HUDEP-2 (cell line): ENCODE measurements at regions not wholly inside any gene's neighbourhood (a gene's known extent, or its start where the extent isn't known, plus 50 kb on each side); places are given as distances from the start of the nearest gene placed in this dataset.
"Not testable (repeated sequence)": the region's sequence is repeated elsewhere in the genome, so short reads cannot be mapped to it uniquely, and the experiment has no call there.

Experiments
- DNase-seq, 76 experiments: peaks; one replicate each; lab custom pipeline; 2025; ENCODE audit not compliant: unreplicated experiment in 76 of 76; lab: John Stamatoyannopoulos, UW

DNA sequence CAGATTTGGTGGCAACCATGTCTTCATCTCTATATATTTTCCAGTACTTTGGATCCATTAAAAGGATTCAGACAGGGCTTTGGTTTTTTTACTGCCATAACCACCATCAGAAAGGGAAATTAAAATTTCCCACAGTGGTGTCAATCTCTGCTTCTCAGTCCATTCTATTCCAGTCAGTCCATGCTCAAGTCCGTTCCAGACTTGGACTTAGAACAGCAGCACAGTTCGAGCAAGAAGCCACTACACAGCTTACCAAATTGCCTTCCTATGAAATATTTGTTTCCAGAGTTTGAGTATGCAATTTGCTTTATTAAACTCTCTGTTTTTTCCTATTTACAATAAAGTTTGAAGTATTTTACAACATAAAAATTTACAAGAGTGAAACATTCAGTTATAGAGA lies 306.5 kb upstream of the GULP1 start:
- DNase-seq, result no peak

DNA sequence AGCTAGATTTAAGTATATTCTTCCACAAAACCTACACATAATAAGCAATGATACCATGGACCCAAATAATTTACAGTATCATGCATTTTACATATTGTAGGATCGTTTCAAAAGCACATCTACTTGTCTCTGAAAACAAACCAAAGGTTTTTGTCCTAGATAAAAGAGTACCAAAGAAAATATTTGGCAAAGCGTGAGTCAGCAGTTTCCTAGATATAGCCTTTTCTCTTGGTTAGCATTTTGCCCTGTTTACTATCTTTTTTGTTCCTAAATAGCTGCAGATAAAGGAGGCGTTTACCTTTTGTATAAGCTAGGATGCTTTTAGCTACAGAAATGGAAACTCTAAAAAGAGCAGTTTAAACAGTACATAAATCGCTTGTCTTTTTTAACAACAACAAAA lies 305.8 kb upstream of the GULP1 start:
- no peak for DNase-seq

DNA sequence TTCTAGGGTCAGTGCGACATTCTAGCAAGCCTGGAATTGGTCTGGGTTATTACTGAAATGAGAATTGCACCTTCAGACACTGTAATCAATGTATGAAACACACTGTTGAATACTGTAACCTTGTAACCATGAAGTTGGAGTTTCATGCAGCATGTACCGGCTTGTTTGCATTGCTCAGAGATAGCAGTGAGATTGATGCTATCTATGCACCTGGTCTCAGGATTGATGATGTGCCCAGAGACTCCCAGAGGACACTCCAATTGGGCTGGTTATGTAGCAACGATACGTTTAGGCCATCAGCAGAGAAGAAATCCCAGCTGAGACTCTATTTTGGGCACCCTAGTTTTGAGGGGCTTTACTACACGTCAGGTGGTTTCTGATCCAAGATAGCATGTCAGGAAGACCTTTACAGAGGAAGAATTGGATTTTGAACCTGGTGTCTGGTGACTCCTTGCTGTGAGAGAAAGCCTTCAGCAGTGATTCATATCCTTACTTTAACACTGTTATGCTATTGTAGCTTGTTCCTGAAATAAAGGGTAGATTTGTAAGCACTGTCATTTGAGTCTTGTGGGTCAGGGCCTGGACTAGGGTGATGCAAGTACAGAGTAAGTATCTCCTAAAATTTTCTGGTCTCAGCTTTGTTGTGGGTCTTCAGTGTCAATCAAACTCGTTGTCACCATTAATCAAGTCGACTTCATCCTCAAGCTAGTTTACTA lies 305.1 kb upstream of the GULP1 start:
- no peak for DNase-seq

DNA sequence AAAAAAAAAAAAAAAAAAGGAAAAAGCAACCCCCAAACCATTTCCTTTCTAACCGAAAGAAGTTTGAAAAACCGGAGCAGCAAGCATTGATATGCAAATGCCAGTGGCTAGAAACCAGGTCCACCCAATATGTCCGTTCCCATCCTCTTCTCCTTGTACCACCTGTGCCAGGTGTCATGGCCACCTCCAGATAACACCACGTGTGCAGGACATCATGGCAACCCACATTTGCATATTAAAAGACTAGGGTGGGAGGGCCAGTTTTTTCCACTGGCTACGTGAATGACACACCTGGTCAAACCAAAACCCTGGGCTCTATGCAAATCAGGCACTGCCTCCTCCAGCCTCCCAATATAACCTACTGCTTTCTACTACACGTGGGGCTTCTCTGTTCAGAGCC lies 303.3 kb upstream of the GULP1 start:
- DNase-seq, result no peak

DNA sequence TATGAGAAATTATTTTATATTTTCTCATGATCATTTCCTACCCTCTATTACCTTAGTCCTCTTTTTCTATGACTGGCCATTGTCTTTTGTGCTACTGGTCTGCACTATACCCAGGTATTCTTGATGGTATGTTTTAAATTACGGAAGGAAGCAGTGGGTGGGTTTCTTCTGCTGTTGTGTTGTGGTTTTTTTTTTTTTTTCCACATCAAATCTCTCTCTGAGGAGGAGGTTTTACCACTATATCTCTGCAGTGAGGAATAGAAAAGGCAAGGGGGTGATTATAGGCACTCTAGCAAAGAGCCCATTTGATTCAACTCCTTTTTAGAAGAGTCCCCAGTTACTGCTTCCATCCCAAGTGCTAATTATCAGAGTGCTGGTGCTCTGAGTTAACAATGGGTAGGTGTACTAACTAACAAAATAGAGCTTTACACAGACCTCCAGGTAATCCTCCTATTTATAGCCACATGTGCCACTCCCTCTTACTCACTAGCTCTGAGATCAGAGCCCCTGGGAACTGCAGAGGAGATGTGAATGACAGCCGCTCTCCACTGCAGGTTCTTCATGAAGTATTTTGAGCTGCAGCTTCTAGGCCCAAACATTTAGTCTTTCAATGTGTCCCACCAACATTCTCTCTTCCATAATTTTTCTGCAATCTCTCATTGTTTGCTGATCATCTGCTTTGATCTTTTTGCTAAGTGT lies 301.6 kb upstream of the GULP1 start:
- DNase-seq, result no peak

DNA sequence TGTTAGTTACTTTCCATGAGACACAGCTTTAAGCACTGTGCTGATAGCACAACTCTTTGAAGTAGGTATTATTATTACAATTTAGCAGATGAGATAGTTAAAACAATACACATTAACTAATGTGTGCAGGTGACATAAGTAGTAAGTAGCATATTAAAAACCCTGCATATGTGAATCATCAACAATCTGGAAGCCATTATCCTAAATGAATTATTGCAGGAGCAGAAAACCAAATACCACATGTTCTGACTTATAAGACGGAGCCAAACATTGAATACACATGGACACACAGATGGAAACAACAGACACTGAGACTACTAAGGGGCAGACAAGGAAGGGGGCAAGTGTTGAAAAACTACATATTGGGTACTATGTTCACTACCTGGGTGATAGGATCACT lies 300.3 kb upstream of the GULP1 start:
- no peak for DNase-seq

DNA sequence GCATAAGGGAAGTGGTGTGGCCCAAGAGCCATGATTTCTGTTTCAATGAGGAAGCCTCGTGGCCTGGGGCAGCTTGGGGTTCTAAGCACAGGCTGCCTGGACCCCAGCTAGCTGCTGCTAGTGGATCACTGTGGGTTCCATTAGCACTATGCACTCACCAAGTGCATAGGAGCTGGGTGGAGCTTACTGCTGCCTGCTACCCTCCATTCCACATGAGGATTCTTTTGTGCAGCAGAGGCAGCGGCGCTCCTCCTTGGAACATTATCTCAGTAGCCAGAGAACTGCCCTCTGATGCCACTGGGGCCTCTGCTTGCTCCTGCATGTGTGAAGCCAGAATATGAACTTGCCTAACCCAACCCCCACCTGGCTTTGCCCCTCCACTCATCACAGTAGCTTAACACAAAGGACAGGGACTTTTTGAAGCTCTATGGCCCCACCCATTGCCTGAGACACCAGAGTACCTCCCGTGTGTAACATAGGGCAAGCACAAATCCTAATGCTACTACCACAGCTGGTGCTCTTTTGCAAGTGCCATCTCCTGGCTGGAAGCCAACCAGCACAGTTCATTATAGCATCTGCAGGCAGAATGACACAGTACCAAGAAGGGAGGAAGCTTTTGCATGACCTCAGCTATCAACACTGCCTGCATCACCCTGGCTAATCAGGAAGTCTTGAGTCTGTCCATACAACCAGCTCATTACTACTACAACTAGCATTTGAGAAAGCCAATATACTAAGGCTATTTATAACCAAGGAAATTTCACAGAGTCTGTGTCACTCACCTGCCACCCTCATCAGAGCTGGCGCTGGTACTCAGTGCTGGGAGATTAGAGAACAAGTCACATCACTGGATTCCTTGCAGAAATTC lies 297.0 kb upstream of the GULP1 start:
- peak in 2 of 76 experiments; percentile 1 for DNase-seq

DNA sequence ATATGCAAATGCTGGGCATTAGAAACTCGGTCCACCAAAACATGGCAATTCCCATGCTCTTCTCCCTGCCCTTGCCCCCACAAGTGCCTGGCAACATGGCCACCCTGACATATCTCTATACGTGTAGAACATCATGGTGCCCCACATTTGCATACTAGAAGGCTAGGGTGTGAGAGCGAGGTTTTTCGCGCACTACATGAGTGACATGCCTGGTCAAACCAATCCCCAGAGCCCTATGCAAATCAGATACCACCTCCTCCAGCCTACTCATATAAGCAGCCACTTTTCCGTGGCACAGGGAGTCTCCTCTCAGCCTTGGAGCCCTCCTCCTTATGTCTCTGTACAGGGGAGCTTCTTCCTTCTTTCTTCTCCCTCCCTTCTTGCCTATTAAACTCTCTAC lies 296.1 kb upstream of the GULP1 start:
- no peak for DNase-seq

DNA sequence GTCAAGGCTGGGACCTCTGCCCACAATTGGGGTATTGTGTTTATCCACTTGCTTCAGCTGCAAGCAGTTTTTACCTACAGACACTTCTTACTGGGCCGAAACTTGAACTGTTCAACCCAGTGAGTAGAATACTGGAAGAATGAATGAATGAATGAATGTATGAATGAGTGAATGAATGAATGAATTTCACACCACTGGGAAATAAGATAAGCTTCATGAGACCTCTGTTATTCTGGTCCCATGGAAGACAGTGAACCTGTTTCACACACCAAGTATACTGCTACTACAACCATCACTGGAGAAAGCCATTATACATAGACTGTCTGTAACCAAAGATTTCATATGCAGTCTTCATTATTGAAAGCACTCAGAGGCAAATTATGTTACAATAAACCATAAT lies 295.0 kb upstream of the GULP1 start:
- DNase-seq, result no peak

DNA sequence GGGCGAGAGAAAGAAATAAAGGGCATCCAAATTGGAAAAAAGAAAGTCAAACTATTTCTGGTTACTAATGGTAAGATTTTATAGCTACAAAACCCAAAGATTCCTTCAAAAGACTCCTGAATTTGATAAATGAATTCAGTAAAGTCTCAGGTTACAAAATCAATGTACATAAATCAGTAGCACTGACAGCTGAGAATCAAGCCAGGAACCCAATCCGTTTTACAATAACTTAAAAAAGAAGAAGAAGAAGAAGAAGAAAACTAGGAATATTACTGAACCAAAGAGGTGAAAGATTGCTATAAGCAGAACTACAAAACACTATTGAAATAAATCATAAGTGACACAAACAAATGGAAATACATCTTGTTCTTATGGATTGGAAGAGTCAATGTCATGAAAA lies 291.5 kb upstream of the GULP1 start:
- no peak for DNase-seq

DNA sequence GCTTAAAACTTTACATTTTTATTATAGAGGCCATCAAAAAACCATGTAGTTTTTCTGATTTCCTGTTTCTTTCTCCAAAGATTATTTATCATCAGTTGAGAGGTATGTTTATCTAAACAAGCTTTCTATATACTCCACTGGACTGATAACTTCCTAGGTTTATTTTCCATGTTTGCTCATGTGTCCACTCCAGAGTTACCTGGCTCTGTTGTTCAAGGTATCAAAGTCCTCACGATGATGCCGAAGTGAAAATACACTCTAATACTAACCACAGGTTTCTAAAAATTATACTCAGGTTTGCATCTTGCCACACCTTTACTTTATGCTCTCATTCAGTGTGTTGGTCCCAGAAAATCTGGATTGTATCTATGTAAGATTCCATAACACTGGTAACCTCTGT lies 287.9 kb upstream of the GULP1 start:
- DNase-seq, result no peak

DNA sequence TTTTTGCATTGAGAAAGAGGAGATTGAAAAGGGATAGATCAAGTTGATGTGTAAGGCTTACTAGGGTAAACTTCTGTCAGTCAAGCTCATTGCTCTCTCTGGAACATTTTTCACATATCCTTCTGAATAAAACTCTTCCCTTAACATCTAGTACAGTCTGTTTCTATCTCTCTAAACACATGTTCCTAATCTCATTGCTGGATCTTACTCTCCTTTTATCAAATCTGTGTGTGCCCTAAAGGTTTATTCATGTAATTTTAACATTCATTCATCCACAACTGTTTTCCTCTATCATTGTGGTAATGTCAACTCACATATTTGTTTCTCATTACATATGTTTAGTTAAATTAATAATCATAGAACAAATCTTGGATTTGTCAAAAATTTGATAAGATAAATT lies 277.9 kb upstream of the GULP1 start:
- DNase-seq, result no peak

DNA sequence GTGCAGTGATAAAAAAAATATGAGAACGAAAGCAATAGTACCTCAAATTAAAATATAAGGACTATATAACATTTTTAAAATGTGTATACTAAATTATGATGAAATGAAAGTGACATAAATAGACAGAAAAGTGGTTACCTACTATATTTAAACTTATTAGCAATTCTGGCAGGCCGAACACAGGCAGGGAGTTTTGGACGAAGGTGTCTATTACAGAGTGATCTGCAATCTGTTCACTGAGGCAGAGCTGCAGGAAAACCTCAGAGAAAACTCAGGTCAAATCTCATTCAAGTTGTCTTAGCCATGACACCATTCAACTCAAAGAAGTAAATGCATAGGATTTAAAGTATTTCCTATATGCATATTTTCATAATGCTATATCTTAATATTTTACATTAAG lies 274.8 kb upstream of the GULP1 start:
- DNase-seq, result no peak

DNA sequence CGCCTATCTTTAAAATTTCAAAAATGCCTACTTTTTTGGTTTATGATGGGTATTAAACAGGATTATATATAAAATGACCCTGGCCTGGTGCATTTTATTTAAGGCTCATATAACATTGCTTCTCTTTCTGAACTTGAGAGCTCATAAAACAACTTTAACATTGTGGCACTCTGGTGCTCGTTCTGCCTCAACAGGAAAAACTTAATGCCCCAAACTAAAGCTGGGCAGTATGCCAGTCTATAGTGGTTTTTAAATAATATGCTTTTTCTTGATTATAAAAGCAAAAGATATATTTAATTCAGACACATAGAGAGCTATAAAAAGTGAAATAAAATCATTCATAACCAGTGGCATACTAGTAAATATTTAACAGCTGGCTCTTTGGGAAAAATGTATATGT lies 269.3 kb upstream of the GULP1 start:
- no peak for DNase-seq

DNA sequence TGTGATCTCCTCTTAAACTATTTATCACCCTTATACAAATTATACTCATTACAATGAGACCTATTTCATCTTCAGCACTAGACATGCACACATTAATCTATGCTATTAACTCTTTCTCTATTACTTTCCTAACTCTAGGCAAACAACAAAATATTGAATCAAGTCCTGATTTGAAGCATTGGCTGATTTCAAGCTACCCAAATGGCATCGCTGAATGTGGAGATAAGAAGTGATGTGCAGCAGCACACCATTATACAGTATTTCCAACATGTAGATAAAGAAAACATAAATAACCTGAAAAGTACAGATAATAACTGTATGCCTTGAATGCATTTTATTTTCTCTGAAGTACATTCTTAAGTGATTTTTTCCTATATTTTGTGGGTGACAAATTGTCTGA lies 268.6 kb upstream of the GULP1 start:
- no peak for DNase-seq

DNA sequence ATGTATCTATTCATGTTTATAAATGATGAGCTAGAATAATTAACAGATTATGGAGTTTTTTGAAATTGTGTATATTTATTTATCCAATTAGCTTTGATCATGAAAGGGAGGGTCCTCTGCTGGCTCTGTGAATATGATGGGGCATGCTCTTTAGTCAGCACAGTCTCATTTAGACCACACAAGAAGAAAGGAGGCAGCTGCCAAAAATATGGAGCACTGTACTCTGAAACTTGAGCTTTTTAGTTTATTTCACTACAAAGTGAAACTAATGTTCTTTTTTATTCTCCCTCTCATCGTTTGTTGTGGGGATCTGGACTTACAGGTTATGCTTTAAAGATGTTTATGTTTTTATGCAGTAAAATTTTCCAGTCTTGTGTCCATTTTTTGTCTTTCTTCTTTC lies 266.9 kb upstream of the GULP1 start:
- DNase-seq, result no peak

DNA sequence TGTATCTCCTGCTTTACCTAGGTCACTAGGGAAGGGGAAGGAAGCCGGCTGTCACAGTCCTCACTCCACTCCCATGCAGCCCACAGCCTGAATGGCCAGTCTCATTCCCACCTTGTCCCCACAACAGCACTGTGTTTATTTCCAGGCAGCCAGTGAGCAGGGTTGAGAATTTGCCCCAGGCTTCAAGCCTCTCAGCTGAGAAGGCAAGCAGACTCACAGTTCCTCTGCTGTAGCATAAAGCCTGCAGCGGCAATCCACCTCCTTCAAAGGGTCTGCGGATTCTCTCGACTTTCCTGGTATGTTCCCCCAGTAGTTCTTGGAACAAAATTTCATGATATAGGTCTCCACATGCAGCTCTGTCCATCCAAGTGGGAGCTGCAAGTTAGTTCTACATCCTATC lies 262.9 kb upstream of the GULP1 start:
- DNase-seq, result no peak

DNA sequence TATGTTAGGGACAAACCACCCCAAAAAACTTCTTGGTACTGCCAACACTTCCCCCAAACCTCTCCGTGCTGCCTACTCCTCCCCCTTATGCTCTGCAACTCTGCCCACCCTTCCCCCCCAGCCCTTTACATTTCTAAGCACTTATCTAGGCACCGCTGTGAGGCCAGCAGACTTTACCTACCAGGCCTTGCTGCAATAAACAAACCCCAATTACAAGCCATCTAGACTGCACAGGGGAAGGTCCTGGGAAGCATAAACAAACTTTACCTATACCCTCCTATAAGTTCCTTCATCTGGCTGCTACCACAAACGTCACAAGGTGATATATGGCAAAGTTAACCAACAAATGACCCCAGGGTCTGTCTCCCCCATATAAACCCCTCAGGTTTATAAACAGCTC lies 259.4 kb upstream of the GULP1 start:
- DNase-seq, result no peak

DNA sequence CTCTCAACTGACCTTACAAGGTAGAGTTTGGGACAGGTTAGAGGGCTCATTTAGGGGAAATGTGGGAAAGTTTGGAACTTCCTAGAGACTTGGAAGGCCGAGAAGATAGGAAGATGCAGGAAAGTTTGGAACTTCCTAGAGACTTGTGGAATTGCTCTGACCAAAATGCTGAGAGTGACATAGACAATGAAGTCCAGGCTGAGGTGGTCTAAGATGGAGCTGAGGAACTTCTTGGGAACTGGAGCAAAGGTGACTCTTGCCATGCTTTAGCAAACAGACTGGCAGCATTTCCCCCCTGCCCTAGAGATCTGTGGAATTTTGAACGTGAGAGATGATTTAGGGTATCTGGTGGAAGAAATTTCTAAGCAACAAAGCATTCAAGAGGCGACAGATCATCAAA lies 258.9 kb upstream of the GULP1 start:
- no peak for DNase-seq

DNA sequence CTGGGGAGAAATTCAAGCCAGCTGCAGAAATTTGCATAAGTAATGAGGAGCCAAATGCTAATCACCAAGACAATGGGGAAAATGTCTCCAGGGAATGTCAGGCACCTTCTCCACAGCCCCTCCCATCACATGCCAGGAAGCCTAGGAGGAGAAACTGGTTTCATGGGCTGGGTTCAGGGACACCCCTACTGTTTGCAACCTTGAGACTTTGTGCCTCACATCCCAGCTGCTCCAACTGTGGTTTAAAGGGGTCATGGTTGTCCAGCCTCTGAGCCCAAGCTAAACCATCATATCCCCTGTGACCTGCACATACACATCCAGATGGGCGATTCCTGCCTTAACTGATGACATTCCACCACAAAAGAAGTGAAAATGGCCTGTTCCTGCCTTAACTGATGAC lies 258.4 kb upstream of the GULP1 start:
- DNase-seq, result not testable (repeated sequence)

DNA sequence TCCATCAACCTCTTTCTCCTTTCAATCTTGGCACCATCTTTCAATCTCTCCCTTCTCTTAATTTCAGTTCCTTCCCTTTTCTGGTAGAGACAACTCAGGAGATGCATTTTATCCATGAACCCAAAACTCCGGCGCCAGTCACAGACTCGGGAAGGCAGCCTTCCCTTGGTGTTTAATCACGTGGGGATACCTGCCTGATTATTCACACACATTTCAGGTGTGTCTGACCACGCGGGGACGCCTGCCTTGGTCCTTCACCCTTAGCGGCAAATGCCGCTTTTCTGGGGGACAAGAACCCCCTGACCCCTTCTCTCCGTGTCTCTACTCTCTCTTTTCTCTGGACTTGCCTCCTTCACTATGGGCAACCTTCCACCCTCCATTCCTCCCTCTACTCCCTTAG lies 257.6 kb upstream of the GULP1 start:
- not testable (repeated sequence) for DNase-seq

DNA sequence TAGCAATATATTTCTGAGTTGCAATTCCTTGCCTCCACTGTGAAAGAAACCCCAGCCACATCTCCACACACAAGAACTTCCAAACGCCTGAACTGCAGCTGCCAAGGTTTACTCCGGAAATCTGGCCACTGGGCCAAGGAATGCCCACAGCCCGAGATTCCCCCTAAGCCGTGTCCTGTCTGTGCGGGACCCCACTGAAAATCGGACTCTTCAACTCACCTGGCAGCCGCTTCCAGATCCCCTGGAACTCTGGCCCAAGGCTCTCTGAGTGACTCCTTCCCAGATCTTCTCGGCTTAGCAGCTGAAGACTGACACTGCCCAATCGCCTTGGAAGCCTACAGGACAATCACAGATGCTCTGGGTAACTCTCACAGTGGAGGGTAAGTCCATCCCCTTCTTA lies 256.3 kb upstream of the GULP1 start:
- DNase-seq, result not testable (repeated sequence)
